Transverse colon (tissue), 4 donors: ENCODE measurements at regions not wholly inside any gene's neighbourhood (a gene's known extent, or its start where the extent isn't known, plus 50 kb on each side); places are given as distances from the start of the nearest gene placed in this dataset.

Source experiments
- DNase-seq: peaks from one replicate; pipeline ENCODE4 v3.0.0-alpha.2; 2019
- H3K27ac ChIP-seq, 4 donors: fragments of 200-600 bp; sonication (generic); 2 replicates each; pipeline ENCODE4 v1.5.1; 2016 to 2018; ENCODE audit warnings: inconsistent platforms in 4 of 4
- H3K27me3 ChIP-seq: fragments of 200-600 bp; sonication (generic); 2 replicates; pipeline ENCODE4 v1.5.1; 2017; ENCODE audit warnings: inconsistent platforms
- H3K36me3 ChIP-seq, 4 donors: fragments of 200-600 bp; sonication (generic); 2 replicates each; pipeline ENCODE4 v1.5.1; 2017 to 2019; ENCODE audit warnings: inconsistent platforms in 4 of 4
- H3K4me1 ChIP-seq, 4 donors: fragments of 200-600 bp; sonication (generic); 2 replicates each; pipeline ENCODE4 v1.5.1; 2017 to 2020; ENCODE audit warnings: inconsistent platforms in 4 of 4
- H3K4me3 ChIP-seq, 4 donors: fragments of 200-600 bp; sonication (generic); 1 replicate in 1 of 4; 2 replicates in 3 of 4; pipeline versions ENCODE4 v1.5.1 to v1.6.1; 2017 to 2019; ENCODE audit warnings: inconsistent platforms in 4 of 4
- H3K9me3 ChIP-seq, 2 donors: fragments of 200-600 bp; sonication (generic); 2 replicates each; pipeline ENCODE4 v1.5.1; 2017 to 2019; ENCODE audit warnings: inconsistent platforms in 2 of 2
- CTCF ChIP-seq, 5 experiments: fragments of 200-600 bp in 3 of 5; fragments of 450-650 bp in 2 of 5; sonication (generic) in 3 of 5; IDR thresholded peaks; 1 replicate in 2 of 5; 2 replicates in 3 of 5; pipeline ENCODE4 v1.5.1; 2016 to 2017; ENCODE audit warnings: antibody characterized with exemption in 5 of 5, inconsistent platforms in 3 of 5, mild to moderate bottlenecking in 2 of 5, moderate library complexity in 1 of 5
- EP300 ChIP-seq: sonication (generic); formaldehyde crosslinking; IDR thresholded peaks from one replicate; pipeline ENCODE4 v1.6.1; 2017; ENCODE audit warnings: antibody characterized with exemption, low read depth
- POLR2A ChIP-seq: fragments of 450-650 bp; IDR thresholded peaks from one replicate; pipeline ENCODE4 v1.6.1; 2016; ENCODE audit warnings: antibody characterized with exemption, mild to moderate bottlenecking, moderate library complexity
- POLR2AphosphoS5 ChIP-seq, 3 donors: sonication (generic); formaldehyde crosslinking; IDR thresholded peaks; one replicate each; pipeline ENCODE4 v1.6.1; 2016; ENCODE audit warnings: antibody characterized with exemption in 3 of 3
- WGBS, 2 donors: methylation state at CpG; one replicate each; pipeline ENCODE4 v1.1.5; 2018; ENCODE audit warnings: low coverage in 1 of 2; 5-methylcytosine and 5-hydroxymethylcytosine counted together
- in situ Hi-C, 4 donors: fragments of 200-750 bp; cut with MboI; loops; one replicate each; pipeline versions ENCODE4 v1.15.0 to v1.15.1; 2017; ENCODE audit warnings: low sequenced_read_pairs in 3 of 4, low pct_ligation_motif_present in 1 of 4, low pct_unique_long_range_greater_than_20kb in 1 of 4
- intact Hi-C: fragments of 100-400 bp; cut with DNase I; formaldehyde crosslinking; loops from one replicate; pipeline ENCODE4 v1.15.1; 2023; ENCODE audit warnings: low total_unique reads

- Histone ChIP-seq H3K27ac (no peak overlapping the region), H3K27me3 (no peaks in the 10 kb centered on the region), H3K4me1 (no peaks in the 10 kb centered on the region), H3K4me3 (no peak overlapping the region), H3K36me3 (no peaks in the 10 kb centered on the region), H3K9me3 (no peaks in the 10 kb centered on the region)
- in situ Hi-C loops: no loop called here
- no peak for DNase-seq
- WGBS, 2 donors: 83 to 89% methylated on average over 3 of the region's 3 CpGs
- TF ChIP-seq EP300 (no peak), CTCF (IDR thresholded peaks at IDR 0.05) (no peak), POLR2AphosphoS5 (IDR thresholded peaks at IDR 0.05) (no peak), POLR2A (no peak)
- intact Hi-C loops: no loop called here
Measured at GRCh38 chr7:18243731-18244130, 216.1 kb upstream of the PRPS1L1 start.

GRCh38 chr7:18250133-18250532 lies 222.5 kb upstream of the PRPS1L1 start:
- Histone ChIP-seq H3K9me3 (peaks cover 7 to 12% of the 10 kb centered on the region in 2 donors), H3K36me3 (no peaks in the 10 kb centered on the region), H3K4me1 (no peaks in the 10 kb centered on the region), H3K27me3 (no peaks in the 10 kb centered on the region), H3K4me3 (no peak overlapping the region), H3K27ac (no peak overlapping the region)
- no peak for DNase-seq
- TF ChIP-seq EP300 (no peak), POLR2AphosphoS5 (IDR thresholded peaks at IDR 0.05) (no peak), CTCF (IDR thresholded peaks at IDR 0.05) (no peak), POLR2A (no peak)
- in situ Hi-C loops (no loop called here), intact Hi-C loops (no loop called here)

GRCh38 chr7:18257711-18258110 lies 230.1 kb upstream of the PRPS1L1 start:
- Histone ChIP-seq H3K27me3 (no peaks in the 10 kb centered on the region), H3K9me3 (peaks cover 13 to 14% of the 10 kb centered on the region in 2 donors), H3K4me3 (no peak overlapping the region), H3K27ac (no peak overlapping the region), H3K36me3 (no peaks in the 10 kb centered on the region), H3K4me1 (no peaks in the 10 kb centered on the region)
- in situ Hi-C loops (no loop called here), intact Hi-C loops (no loop called here)
- DNase-seq: no peak
- TF ChIP-seq EP300 (no peak), POLR2AphosphoS5 (IDR thresholded peaks at IDR 0.05) (no peak), CTCF (IDR thresholded peaks at IDR 0.05) (no peak), POLR2A (no peak)
- WGBS, 2 donors: 51 to 56% methylated on average over 1 to 2 of the region's 2 CpGs

- no peak for TF ChIP-seq CTCF (IDR thresholded peaks at IDR 0.05)
- TF ChIP-seq EP300: no peak
- TF ChIP-seq POLR2A: no peak
- TF ChIP-seq POLR2AphosphoS5 (IDR thresholded peaks at IDR 0.05): no peak
- Histone ChIP-seq H3K4me1 (no peaks in the 10 kb centered on the region), H3K27me3 (no peaks in the 10 kb centered on the region), H3K27ac (no peak overlapping the region), H3K9me3 (peaks cover 13 to 14% of the 10 kb centered on the region in 2 donors), H3K4me3 (no peak overlapping the region), H3K36me3 (no peaks in the 10 kb centered on the region)
- intact Hi-C loops (no loop called here), in situ Hi-C loops (no loop called here)
- 68 to 76% methylated on average over 1 of the region's 1 CpG for WGBS, 2 donors
- DNase-seq: no peak
Measured at GRCh38 chr7:18262058-18262457, 233.5 kb upstream of the HDAC9 start.
